K562 (cell line): ENCODE measurements at regions not wholly inside any gene's neighbourhood (a gene's known extent, or its start where the extent isn't known, plus 50 kb on each side); places are given as distances from the start of the nearest gene placed in this dataset.

ENCODE experiments used
- ATF6 ChIP-seq: sonication (generic); formaldehyde crosslinking; IDR thresholded peaks from 2 replicates; pipeline ENCODE4 v1.4.0; 2020; ENCODE audit warnings: mild to moderate bottlenecking, missing genetic modification reagents
- CREBBP ChIP-seq: IDR thresholded peaks from one replicate; pipeline ENCODE4 v1.6.1; 2012; ENCODE audit warnings: low read depth, mild to moderate bottlenecking, control low read depth, inconsistent platforms, low read length
- HNRNPLL ChIP-seq: fragments of 200-400 bp; formaldehyde crosslinking; IDR thresholded peaks from 2 replicates; pipeline ENCODE4 v1.6.1; 2017; ENCODE audit warnings: low read length, low read depth, mild to moderate bottlenecking; ENCODE audit not compliant: poor library complexity, severe bottlenecking
- IRF1 ChIP-seq: sonication (generic); formaldehyde crosslinking; IDR thresholded peaks from 2 replicates; pipeline ENCODE4 v1.8.0; 2022; ENCODE audit warnings: missing genetic modification reagents, mild to moderate bottlenecking, borderline replicate concordance
- JUN ChIP-seq, 2 experiments: sonication (generic) in 1 of 2; formaldehyde crosslinking in 1 of 2; IDR thresholded peaks; 2 replicates each; pipeline versions ENCODE4 v1.6.1 to v1.8.0; 2012 to 2022; ENCODE audit warnings: borderline replicate concordance in 2 of 2, mild to moderate bottlenecking in 2 of 2, improper control_type of control experiment in 1 of 2, low read depth in 1 of 2, low read length in 1 of 2, missing genetic modification reagents in 1 of 2
- MLX ChIP-seq, 2 experiments: fragments of 450-650 bp in 1 of 2; sonication (generic) in 1 of 2; formaldehyde crosslinking; conservative IDR thresholded peaks; 2 replicates each; pipeline versions ENCODE4 v1.4.0 to v1.8.1; 2020 to 2022; ENCODE audit warnings: mild to moderate bottlenecking in 1 of 2, missing genetic modification reagents in 1 of 2
- RBM22 ChIP-seq: fragments of 200-400 bp; formaldehyde crosslinking; IDR thresholded peaks from 2 replicates; pipeline ENCODE4 v1.6.1; 2018; ENCODE audit warnings: low read length, low read depth; ENCODE audit not compliant: poor library complexity, severe bottlenecking

GRCh38 chr1:112779665-112780526 is 64.8 kb upstream of the PPM1J start (continued):
- TF ChIP-seq IRF1 (CRISPR knock-in tag): no peak
- no peak for TF ChIP-seq RBM22
- no peak for TF ChIP-seq MLX (CRISPR knock-in tag; conservative IDR thresholded peaks at IDR 0.05)
- TF ChIP-seq HNRNPLL: no peak
- no peak for TF ChIP-seq ATF6 (CRISPR knock-in tag)
- no peak for TF ChIP-seq CREBBP
- TF ChIP-seq JUN (IDR thresholded peaks at IDR 0.05; ENCODE audit: borderline replicate concordance, low read depth, low read length): no peak
- no peak for TF ChIP-seq JUN (CRISPR knock-in tag; IDR thresholded peaks at IDR 0.05; ENCODE audit: borderline replicate concordance)
